ENCODE measurements at regions not wholly inside any gene's neighbourhood (a gene's known extent, or its start where the extent isn't known, plus 50 kb on each side); places are given as distances from the start of the nearest gene placed in this dataset.

- intact Hi-C loops (cut with DNase I): no loop called here
- H3K36me3 ChIP-seq: no peaks in the 10 kb centered on the region
- no peak overlapping the region for H3K27ac ChIP-seq
- 31 to 47% methylated on average over 5 to 6 of the region's 6 CpGs for WGBS, 2 donors
- peaks cover 0 to 49% (median 0%) of the 10 kb centered on the region in 4 donors for H3K27me3 ChIP-seq
- TF ChIP-seq, protein P1, sequence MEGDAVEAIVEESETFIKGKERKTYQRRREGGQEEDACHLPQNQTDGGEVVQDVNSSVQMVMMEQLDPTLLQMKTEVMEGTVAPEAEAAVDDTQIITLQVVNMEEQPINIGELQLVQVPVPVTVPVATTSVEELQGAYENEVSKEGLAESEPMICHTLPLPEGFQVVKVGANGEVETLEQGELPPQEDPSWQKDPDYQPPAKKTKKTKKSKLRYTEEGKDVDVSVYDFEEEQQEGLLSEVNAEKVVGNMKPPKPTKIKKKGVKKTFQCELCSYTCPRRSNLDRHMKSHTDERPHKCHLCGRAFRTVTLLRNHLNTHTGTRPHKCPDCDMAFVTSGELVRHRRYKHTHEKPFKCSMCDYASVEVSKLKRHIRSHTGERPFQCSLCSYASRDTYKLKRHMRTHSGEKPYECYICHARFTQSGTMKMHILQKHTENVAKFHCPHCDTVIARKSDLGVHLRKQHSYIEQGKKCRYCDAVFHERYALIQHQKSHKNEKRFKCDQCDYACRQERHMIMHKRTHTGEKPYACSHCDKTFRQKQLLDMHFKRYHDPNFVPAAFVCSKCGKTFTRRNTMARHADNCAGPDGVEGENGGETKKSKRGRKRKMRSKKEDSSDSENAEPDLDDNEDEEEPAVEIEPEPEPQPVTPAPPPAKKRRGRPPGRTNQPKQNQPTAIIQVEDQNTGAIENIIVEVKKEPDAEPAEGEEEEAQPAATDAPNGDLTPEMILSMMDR (IDR thresholded peaks at IDR 0.05): no peak
- no peak for TF ChIP-seq POLR2A (IDR thresholded peaks at IDR 0.05)
- DNase-seq: no peak
- no peaks in the 10 kb centered on the region for H3K9me3 ChIP-seq
- no peak overlapping the region for H3K4me3 ChIP-seq
- H3K4me1 ChIP-seq: no peaks in the 10 kb centered on the region
These were observed 959.1 kb downstream of the BRD1 start for GRCh38 chr22:48868554-48868953.

- Histone ChIP-seq H3K27ac (no peak overlapping the region), H3K4me3 (no peak overlapping the region), H3K4me1 (no peaks in the 10 kb centered on the region), H3K36me3 (no peaks in the 10 kb centered on the region), H3K27me3 (peaks cover 0 to 50% (median 0%) of the 10 kb centered on the region in 4 donors), H3K9me3 (no peaks in the 10 kb centered on the region)
- WGBS, 2 donors: 58 to 73% methylated on average over 10 of the region's 10 CpGs
- no peak for DNase-seq
- intact Hi-C loops (cut with DNase I): no loop called here
- TF ChIP-seq POLR2A (IDR thresholded peaks at IDR 0.05): no peak
- TF ChIP-seq, protein P1 (IDR thresholded peaks at IDR 0.05): no peak
These were observed 959.8 kb downstream of the BRD1 start for GRCh38 chr22:48867891-48868290.

- DNase-seq: no peak
- H3K27ac ChIP-seq: no peak overlapping the region
- no peaks in the 10 kb centered on the region for H3K36me3 ChIP-seq
- 58 to 67% methylated on average over 5 to 11 of the region's 22 CpGs for WGBS, 2 donors
- intact Hi-C loops (cut with DNase I): no loop called here
- no peaks in the 10 kb centered on the region for H3K9me3 ChIP-seq
- no peak overlapping the region for H3K4me3 ChIP-seq
- H3K27me3 ChIP-seq: peaks cover 0 to 44% (median 0%) of the 10 kb centered on the region in 4 donors
- TF ChIP-seq, protein P1 (IDR thresholded peaks at IDR 0.05): no peak
- TF ChIP-seq POLR2A (IDR thresholded peaks at IDR 0.05): no peak
- H3K4me1 ChIP-seq: no peaks in the 10 kb centered on the region
These were observed 960.6 kb downstream of the BRD1 start for GRCh38 chr22:48866906-48867681.

GRCh38 chr22:48864748-48865147, 962.9 kb downstream of the BRD1 start:
- Histone ChIP-seq H3K9me3 (no peaks in the 10 kb centered on the region), H3K36me3 (no peaks in the 10 kb centered on the region), H3K4me3 (no peak overlapping the region), H3K4me1 (no peaks in the 10 kb centered on the region), H3K27ac (no peak overlapping the region), H3K27me3 (peaks cover 0 to 27% (median 0%) of the 10 kb centered on the region in 4 donors)
- intact Hi-C loops (cut with DNase I): no loop called here
- no peak for DNase-seq
- 69 to 83% methylated on average over 4 to 7 of the region's 10 CpGs for WGBS, 2 donors
- TF ChIP-seq, protein P1 (IDR thresholded peaks at IDR 0.05): no peak
- no peak for TF ChIP-seq POLR2A (IDR thresholded peaks at IDR 0.05)

DNA sequence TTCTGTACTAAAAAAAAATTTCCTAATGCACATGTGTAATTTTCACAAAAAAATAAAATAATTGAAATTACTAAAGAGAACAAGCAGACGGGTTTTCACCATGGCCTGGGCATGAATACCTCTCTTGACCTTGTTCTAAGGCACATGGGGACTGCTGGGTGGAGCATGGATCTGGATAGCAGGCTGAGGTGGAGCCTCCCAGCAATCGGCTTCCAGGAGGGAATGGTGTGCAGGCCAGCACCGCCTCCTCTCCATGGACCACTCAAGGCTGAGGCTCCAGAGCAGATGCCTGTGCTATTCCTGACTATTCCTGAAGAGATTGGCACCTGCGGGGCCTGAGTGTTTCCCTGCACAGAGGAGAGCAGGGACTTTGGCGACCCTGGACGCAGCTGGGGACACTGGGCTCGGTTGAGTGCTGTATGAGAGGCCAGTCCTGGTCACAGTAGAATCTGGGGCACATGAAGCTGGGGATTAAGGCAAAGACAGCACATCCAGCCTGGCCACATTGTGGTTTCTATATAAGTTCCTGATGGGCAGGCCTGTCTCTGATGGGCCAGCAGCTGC, 963.6 kb downstream of the BRD1 start:
- no peak overlapping the region for H3K27ac ChIP-seq
- 52 to 74% methylated on average over 2 to 4 of the region's 7 CpGs for WGBS, 2 donors
- H3K4me1 ChIP-seq: no peaks in the 10 kb centered on the region
- no peaks in the 10 kb centered on the region for H3K9me3 ChIP-seq
- intact Hi-C loops (cut with DNase I): no loop called here
- H3K27me3 ChIP-seq: peaks cover 0 to 27% (median 0%) of the 10 kb centered on the region in 4 donors
- TF ChIP-seq, protein P1 (IDR thresholded peaks at IDR 0.05): no peak
- TF ChIP-seq POLR2A (IDR thresholded peaks at IDR 0.05): no peak
- no peak overlapping the region for H3K4me3 ChIP-seq
- H3K36me3 ChIP-seq: no peaks in the 10 kb centered on the region
- DNase-seq: no peak

All from esophagus squamous epithelium (tissue), 5 donors.